HG03558 (cell line): ENCODE measurements at regions not wholly inside any gene's neighbourhood (a gene's known extent, or its start where the extent isn't known, plus 50 kb on each side); places are given as distances from the start of the nearest gene placed in this dataset.
"Not testable (repeated sequence)": the region's sequence is repeated elsewhere in the genome, so short reads cannot be mapped to it uniquely, and the experiment has no call there.

Source experiments
- ATAC-seq: cut with Tn5 transposase; IDR thresholded peaks from one replicate; pipeline ENCODE4 v1.9.1; 2021; ENCODE audit warnings: moderate number of reproducible peaks; ENCODE audit not compliant: unreplicated experiment; ENCODE audit errors: extremely low read depth

GRCh38 chr17:31647661-31648060 is 211.4 kb downstream of the COPRS start:
- ATAC-seq, result no peak

DNA sequence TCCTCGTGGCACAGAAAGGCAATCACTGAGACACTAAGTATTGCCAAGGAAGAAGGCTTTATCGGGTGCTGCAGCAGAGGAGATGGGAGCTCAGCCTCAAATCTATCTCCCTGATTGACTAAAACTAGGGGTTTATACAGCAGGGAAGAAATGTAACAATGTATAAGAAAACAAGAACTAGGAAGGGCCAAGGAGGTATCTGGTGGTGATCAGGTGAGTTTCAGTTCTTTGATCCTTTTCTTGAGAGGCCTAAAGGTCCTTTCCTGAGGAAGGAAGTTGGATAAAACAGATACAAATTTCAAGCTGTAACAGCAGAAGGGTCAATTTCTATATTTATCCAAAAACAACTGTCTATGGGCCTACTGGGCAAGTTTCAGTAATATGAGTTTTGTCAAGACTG is 212.4 kb downstream of the COPRS start:
- no peak for ATAC-seq

DNA sequence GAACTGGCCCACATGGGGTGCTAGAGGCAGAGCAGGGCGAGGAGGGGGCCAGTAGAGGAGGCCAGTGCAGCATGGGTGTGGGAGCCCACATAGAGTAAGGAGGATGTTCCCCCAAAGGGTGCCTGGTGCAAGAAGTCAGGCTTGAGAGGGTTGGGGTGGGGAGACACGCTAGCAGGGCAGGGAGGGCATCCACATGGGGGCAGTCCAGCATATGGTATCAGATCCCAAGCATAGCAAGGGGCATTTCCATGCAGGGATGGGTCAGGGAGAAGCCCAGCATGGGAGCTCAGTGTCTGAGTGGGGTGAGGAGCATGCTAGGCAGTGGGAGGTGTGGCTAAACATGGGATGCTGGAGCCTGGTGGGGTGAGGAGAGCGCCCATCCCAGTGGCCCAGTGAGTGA is 213.7 kb downstream of the COPRS start:
- no peak for ATAC-seq

GRCh38 chr17:31631766-31632165 is 227.3 kb downstream of the COPRS start:
- ATAC-seq, result no peak

- ATAC-seq, result not testable (repeated sequence)
These were observed 228.2 kb downstream of the COPRS start for GRCh38 chr17:31630866-31631265.

GRCh38 chr17:31629696-31630470 is 229.2 kb downstream of the COPRS start:
- ATAC-seq, result no peak

DNA sequence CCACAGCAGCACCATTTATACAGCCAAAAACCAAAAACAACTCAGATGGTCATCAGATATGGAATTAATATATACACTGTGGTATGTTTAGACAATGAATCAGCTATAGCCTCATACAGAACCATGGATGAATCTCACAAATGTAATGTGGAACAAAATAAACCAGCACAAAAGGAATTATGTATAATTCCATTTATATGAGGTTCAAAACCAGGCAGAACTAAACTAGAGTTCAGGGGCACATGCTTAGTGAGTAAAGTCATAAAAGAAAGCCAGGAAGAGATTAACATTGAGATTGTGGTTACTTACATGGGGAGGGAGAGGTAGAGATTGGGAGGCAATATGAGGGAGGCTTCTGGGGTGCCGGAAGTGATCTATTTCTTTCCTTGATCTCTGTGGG is 231.1 kb downstream of the COPRS start:
- ATAC-seq, result no peak

DNA sequence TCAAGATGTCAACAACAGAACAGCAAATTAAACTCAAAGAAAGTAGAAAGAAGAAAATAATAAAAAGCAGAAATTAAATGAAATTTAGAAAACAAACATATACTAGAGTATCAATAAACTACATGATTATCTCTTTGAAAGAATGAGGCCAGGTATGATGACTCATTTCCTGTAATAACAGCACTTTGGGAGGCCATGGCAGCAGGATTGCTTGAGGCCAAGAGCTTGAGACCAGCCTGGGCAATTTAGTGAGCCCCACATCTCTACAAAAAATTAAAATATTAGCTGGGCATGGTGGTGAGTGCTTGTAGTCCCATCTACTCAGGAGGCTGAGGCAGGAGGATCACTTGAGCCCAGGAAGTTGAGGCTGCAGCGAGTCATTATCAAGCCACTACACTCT is 232.5 kb downstream of the RAB11FIP4 start:
- ATAC-seq, result no peak

DNA sequence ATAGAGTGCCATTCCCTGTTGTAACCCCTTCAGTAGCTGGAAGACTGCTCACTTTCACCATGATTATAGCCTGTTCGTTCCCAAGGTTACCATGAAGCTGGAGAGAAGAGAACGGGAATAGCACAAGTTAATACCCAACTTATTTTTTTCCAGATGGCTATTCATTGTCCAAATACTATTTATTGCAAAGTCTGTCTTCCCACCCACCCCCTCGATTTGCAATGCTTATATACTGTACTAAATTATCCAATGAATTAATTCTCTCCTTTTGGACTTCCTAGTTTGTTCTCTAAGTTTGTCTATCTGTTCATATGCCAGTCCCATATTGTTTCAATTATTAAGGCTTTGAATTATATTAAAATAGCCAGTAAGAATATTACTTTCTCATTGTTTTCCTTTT is 231.0 kb downstream of the RAB11FIP4 start:
- ATAC-seq, result no peak

GRCh38 chr17:31621566-31621965 is 230.1 kb downstream of the RAB11FIP4 start:
- no peak for ATAC-seq

DNA sequence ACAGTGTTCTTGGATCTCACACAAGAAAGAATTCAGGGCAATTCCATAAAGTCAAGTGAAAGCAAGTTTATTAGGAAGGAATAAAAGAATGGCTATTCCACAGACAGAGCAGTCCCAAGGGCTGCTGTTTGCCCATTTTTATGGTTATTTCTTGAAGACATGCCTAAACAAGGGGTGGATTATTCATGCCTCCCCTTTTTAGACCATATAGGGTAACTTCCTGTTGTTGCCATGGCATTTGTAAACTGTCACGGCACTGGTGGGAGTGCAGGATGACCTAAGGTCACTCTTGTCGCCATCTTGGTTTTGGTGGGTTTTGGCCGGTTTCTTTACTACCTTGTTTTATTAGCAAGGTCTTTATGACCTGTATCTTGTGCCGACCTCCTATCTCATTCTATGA is 219.6 kb downstream of the RAB11FIP4 start:
- ATAC-seq, result not testable (repeated sequence)

DNA sequence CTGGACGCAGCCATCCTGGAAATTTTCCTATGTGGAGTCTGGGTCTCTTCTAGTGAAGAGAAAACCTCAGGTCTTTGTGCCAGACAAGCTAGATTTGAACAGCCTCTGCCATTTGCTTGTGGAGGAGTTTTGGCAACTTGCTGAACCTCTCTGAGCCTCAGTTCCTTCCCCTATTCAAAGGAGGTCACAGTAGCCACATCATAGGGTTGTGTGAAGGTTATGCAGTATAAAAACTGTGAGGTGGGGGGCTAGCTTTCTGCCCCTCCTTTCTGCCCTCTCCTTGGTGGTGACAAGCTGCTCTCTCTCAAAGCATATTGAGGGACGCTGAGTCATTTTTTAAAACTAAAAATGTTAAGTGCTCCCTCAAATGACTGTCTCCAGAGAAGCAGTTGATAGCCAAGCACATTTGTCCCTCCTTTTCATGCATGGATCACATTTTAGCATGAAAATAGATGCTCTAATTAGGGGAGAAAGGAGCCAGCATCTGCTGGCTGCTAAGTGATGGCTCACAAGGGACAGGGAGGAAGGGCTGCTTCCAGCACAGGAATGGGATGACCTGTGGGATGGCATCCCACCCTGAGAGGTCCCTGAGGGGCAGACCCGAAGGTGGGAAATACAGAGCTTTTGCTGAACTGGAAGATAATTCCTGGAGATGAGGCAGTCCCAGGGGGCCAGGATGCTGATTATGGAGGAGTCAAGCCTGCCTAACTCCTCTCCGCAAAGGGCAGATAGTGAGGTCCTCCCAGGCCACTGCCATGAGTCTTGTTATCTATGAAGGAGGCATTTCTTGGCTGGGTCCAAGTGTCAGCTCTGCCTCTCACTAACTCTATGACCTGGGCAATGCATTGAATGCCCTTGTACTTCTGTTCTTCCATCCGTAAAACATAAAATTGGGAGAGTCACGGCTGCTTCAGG is 218.8 kb downstream of the RAB11FIP4 start:
- no peak for ATAC-seq

DNA sequence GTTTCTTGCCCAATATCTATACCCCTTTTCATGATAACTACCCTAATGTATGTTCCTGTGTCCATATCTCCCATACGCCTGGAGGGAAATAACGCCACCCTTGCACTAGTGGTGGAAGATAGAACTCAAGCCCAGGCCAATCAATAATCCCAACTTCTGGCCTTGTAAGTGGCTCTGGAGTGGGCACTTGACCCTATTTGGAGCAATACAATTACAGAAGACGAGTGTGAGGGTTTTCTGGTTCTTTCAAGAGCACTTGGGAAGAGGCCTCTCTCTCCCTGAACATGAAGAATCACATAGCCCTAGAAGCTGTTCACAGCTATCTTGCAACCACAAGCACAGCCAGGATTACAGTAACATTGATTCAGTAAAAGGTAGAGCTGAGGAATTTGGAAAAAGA is 217.9 kb downstream of the RAB11FIP4 start:
- no peak for ATAC-seq

GRCh38 chr17:31608659-31609254 is 217.3 kb downstream of the RAB11FIP4 start:
- no peak for ATAC-seq

GRCh38 chr17:31605761-31606160 is 214.3 kb downstream of the RAB11FIP4 start:
- no peak for ATAC-seq

DNA sequence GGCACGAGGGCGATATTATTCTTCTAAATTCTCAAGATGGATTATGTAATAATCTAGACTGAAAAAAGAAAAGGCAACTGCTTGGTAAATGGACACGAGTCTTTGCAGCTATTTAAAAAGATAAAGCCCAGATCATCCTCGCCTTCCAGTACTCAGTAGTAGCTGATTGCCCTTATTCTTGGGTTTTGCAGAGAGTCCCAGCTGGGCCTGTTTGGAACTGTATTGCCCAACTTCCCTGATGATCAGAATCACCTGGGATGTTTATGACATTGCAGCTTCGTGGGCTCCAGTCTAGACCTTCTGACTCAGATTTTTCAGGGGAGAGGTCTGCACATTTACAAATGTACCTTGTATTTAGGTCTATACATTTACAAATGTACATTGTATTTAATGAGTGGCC is 213.5 kb downstream of the RAB11FIP4 start:
- ATAC-seq, result no peak

GRCh38 chr17:31600144-31600543 is 208.7 kb downstream of the RAB11FIP4 start:
- not testable (repeated sequence) for ATAC-seq

DNA sequence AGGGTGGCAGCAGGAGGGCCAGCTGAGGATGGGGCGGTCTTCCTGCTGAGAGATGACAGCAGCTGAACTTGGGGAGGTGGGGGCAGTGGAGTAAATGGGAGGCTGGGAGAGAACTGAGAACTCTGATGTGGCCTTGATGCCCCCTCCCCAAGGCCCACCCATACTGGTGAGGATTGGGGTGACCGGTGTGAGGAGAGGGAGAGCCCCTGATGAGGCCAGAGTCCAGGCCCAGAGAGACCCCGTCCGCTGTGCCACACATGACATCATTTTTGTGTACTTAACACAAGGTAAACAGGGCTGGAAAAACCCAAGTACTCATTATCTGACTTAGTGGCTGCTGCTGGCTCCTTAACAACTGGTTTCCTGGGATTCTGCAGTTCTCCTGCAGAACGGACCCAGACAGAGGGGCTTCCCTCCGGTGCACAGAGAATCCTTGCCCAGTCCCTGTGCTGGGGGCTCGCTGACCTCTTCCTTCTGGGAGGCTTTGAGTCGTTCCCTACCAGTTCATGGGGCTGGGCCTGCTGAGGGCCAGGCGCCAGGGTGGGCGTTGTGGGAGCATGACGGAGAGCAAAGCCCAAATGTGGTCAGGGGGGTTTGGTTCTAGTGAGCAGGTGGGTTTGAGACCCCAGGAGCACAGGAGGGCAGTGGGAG is 207.6 kb downstream of the RAB11FIP4 start:
- ATAC-seq, result no peak

GRCh38 chr17:31598399-31598782 is 206.9 kb downstream of the RAB11FIP4 start:
- ATAC-seq, result no peak

DNA sequence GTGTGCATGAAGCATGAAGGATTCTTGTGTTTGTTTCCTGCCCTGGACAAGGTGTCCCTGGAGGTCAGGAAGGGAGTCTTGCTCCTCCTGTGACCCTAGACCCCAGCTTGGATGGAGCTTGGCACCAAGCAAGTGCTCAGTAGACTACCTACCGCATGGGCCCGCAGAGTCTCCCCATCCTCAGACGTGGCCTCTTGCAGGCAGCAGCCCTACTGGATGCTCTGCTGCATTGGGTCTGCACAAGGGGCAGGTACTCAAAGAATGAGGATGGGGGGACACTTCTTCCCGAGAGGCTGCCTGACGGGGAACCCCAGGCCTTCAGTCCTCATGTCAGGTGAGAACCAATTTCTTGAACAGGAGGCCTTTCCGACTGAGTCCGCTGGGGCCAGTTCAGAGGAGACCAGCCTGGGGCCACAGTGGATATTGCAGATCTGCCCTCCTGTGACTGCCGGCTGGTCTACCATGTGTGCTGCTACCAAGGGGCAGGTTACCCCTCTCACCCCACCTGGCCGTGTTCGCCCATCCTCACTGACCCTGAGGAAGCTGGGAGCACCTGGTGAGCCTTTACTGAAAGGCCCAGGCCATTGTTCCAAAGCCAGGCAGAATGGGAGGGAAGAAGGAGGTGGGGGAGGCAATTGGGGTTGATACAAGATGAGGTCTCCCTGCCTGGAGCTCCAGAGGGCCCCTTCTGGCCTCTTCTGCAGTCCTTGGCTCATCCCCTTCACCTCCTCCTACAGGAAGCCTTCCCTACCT is 206.3 kb downstream of the RAB11FIP4 start:
- no peak for ATAC-seq
